ENCODE measurements at regions not wholly inside any gene's neighbourhood (a gene's known extent, or its start where the extent isn't known, plus 50 kb on each side); places are given as distances from the start of the nearest gene placed in this dataset.
"Not testable (repeated sequence)": the region's sequence is repeated elsewhere in the genome, so short reads cannot be mapped to it uniquely, and the experiment has no call there.

DNA sequence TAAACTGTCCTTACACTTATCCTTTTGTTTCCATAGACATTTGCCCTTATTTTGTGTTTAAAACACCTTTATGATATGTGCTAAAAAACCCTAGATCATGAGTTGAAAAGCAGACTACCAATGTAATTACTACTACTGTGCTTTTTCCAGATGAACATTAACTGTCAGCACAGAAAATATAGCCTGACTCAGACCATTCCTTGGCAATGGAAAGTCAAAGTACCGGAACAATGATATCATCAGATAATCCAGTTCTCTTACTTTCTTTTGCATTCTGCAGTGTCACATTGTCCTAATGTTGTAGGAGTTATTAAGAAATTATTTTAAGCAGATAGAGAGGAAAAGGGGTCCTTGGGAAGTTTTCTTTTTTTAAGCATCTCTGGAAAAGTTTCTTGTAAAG lies 1189.0 kb upstream of the FLRT2 start:
- no peak for DNase-seq (ENCODE audit: extremely low read depth, insufficient read length)
- TF ChIP-seq, protein P1, sequence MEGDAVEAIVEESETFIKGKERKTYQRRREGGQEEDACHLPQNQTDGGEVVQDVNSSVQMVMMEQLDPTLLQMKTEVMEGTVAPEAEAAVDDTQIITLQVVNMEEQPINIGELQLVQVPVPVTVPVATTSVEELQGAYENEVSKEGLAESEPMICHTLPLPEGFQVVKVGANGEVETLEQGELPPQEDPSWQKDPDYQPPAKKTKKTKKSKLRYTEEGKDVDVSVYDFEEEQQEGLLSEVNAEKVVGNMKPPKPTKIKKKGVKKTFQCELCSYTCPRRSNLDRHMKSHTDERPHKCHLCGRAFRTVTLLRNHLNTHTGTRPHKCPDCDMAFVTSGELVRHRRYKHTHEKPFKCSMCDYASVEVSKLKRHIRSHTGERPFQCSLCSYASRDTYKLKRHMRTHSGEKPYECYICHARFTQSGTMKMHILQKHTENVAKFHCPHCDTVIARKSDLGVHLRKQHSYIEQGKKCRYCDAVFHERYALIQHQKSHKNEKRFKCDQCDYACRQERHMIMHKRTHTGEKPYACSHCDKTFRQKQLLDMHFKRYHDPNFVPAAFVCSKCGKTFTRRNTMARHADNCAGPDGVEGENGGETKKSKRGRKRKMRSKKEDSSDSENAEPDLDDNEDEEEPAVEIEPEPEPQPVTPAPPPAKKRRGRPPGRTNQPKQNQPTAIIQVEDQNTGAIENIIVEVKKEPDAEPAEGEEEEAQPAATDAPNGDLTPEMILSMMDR (IDR thresholded peaks at IDR 0.05; ENCODE audit: insufficient read depth, low read length, poor library complexity, severe bottlenecking) = no peak
- no peaks in the 10 kb centered on the region for H3K36me3 ChIP-seq (ENCODE audit: control insufficient read depth, insufficient read depth, low read length)
- H3K27me3 ChIP-seq (replicated peaks; ENCODE audit: control insufficient read depth, insufficient read depth, low read length) = no peaks in the 10 kb centered on the region
- no peak overlapping the region for H3K4me3 ChIP-seq (replicated peaks; ENCODE audit: low read depth, low read length)

DNA sequence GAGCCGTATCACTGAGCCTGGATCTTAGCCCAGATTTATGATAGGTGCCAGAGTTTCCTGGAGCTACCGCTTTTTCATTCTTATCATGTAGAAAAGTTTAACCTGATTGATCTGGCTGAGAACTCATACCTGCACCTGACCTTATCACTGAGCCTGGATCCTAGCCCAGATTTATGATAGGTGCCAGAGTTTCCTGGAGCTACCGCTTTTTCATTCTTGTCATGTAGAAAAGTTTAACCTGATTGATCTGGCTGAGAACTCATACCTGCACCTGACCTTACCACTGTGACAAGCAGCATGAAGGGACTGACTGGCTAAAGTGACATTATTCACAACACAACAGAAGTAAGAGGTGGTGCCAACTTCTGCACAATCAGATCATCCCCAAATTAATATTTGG lies 1188.1 kb upstream of the FLRT2 start:
- H3K4me3 ChIP-seq (replicated peaks; ENCODE audit: low read depth, low read length); H3K27me3 ChIP-seq (replicated peaks; ENCODE audit: control insufficient read depth, insufficient read depth, low read length); H3K36me3 ChIP-seq (ENCODE audit: control insufficient read depth, insufficient read depth, low read length); DNase-seq (ENCODE audit: extremely low read depth, insufficient read length): not testable (repeated sequence)

DNA sequence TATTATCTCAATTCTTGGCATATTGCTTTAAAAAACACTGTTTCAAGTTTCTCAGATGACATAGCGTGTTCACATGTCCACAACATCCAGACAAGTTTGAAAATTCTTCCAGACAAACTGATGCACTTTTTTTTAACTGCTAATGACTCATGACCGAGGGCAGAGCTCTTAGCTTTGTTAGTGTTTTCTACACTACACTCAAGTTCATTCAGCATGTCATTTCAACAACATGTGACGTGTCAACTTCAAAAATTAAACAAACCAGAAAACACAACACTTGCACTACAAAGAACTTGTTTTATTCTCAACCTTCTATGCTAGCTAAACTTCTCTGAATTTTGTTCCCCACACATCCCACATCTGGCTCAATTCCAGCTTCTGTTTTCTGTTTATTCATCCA lies 1186.3 kb upstream of the FLRT2 start:
- H3K4me3 ChIP-seq (replicated peaks; ENCODE audit: low read depth, low read length) = no peak overlapping the region
- H3K36me3 ChIP-seq (ENCODE audit: control insufficient read depth, insufficient read depth, low read length) = no peaks in the 10 kb centered on the region
- no peak for DNase-seq (ENCODE audit: extremely low read depth, insufficient read length)
- no peaks in the 10 kb centered on the region for H3K27me3 ChIP-seq (replicated peaks; ENCODE audit: control insufficient read depth, insufficient read depth, low read length)
- TF ChIP-seq, protein P1 (IDR thresholded peaks at IDR 0.05; ENCODE audit: insufficient read depth, low read length, poor library complexity, severe bottlenecking) = no peak

DNA sequence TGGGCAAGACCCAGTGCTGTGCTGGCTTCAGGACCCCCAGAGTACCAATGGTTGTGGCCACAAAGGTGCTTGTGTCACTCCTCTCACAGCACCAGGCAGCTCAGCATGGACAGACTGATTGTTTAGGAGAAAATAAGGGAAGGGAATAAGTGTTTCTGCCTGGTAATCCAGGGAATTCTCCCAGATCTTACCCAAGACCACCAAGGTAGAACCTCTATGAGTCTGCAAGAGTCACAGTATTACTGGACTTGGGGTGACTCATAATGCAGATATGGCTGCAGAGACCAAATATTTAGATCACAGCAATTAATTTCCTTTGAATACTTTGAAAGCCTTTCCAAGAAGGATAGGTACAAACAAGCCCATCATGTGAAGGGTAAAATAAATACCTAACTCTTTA lies 1178.3 kb upstream of the FLRT2 start:
- no peak for DNase-seq (ENCODE audit: extremely low read depth, insufficient read length)
- no peaks in the 10 kb centered on the region for H3K36me3 ChIP-seq (ENCODE audit: control insufficient read depth, insufficient read depth, low read length)
- TF ChIP-seq, protein P1 (IDR thresholded peaks at IDR 0.05; ENCODE audit: insufficient read depth, low read length, poor library complexity, severe bottlenecking) = no peak
- no peaks in the 10 kb centered on the region for H3K27me3 ChIP-seq (replicated peaks; ENCODE audit: control insufficient read depth, insufficient read depth, low read length)
- H3K4me3 ChIP-seq (replicated peaks; ENCODE audit: low read depth, low read length) = no peak overlapping the region

DNA sequence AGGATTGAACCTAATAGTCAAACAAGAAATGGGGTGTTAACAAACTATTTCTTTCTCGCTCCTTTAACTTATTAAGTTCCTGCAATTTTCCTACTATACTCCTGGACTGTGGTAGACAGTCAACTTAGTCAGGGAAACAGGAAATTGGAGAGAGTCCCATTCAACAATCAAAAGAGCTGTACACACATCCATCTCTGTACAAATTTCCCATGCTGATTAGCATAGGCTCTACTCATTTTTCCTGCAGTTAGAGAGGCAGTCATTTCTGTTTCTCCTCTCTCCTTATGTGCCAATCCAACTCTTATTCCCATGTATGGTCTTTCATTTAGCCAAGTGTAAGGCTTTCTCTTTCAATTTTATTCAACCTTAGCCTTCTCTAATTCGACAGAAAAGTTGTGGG lies 1168.5 kb upstream of the FLRT2 start:
- H3K4me3 ChIP-seq (replicated peaks; ENCODE audit: low read depth, low read length) = no peak overlapping the region
- H3K36me3 ChIP-seq (ENCODE audit: control insufficient read depth, insufficient read depth, low read length) = no peaks in the 10 kb centered on the region
- no peak for DNase-seq (ENCODE audit: extremely low read depth, insufficient read length)
- H3K27me3 ChIP-seq (replicated peaks; ENCODE audit: control insufficient read depth, insufficient read depth, low read length) = no peaks in the 10 kb centered on the region
- TF ChIP-seq, protein P1 (IDR thresholded peaks at IDR 0.05; ENCODE audit: insufficient read depth, low read length, poor library complexity, severe bottlenecking) = no peak

DNA sequence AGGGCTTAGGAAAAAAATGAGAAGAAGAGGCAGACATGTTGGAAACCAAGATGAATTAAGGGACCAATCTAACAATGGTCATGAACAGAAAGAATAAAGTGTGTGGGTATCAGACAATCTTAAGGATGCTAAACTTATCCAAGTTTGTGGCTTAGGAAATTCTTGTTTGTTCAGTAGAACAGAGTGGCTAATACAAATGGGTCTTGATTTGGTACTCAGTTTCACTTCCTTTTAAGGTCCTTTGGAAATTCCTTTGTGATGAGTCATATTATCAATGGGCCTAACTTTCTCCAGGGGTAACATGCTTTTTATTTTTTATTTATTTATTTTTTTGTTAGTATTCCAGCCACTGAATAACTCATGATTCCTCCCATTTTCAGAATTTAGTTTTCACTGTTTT lies 1154.7 kb upstream of the FLRT2 start:
- TF ChIP-seq, protein P1 (IDR thresholded peaks at IDR 0.05; ENCODE audit: insufficient read depth, low read length, poor library complexity, severe bottlenecking) = no peak
- no peaks in the 10 kb centered on the region for H3K27me3 ChIP-seq (replicated peaks; ENCODE audit: control insufficient read depth, insufficient read depth, low read length)
- H3K4me3 ChIP-seq (replicated peaks; ENCODE audit: low read depth, low read length) = no peak overlapping the region
- no peak for DNase-seq (ENCODE audit: extremely low read depth, insufficient read length)
- no peaks in the 10 kb centered on the region for H3K36me3 ChIP-seq (ENCODE audit: control insufficient read depth, insufficient read depth, low read length)
